HepG2 (cell line): ENCODE measurements at regions not wholly inside any gene's neighbourhood (a gene's known extent, or its start where the extent isn't known, plus 50 kb on each side); places are given as distances from the start of the nearest gene placed in this dataset.

Experiments used
- ATAC-seq: fragments of 200-7000 bp; cut with Tn5 transposase; 3 replicates; pipeline ENCODE4 v1.9.1; 2020; ENCODE audit warnings: mild to moderate bottlenecking, moderate library complexity
- BruUV-seq: library from RNA; stranded (reverse); fragments of 400-500 nt; replicated peaks from 2 replicates; lab custom pipeline; 2021; lab: Mats Ljungman, UMichigan
- CTCF ChIA-PET: fragments of 300-600 bp; formaldehyde crosslinking; extraction: SDS; loops from one replicate; lab custom pipeline; 2021; ENCODE audit warnings: low total read pairs, inconsistent platforms, low intra/inter-chr PET ratio; lab: Yijun Ruan, JAX
- POLR2A ChIA-PET: fragments of 350-600 bp; sonication (Branson Sonifier 250); formaldehyde crosslinking; loops from one replicate; lab custom pipeline; 2020; ENCODE audit warnings: antibody characterized with exemption, inconsistent platforms; lab: Yijun Ruan, JAX
- DNase-seq: peaks from one replicate; pipeline ENCODE4 v3.0.0-alpha.2; 2015; ENCODE audit warnings: low spot score
- FAIRE-seq: peaks from 3 replicates; lab custom pipeline; 2011; peaks lifted over from hg19 to GRCh38; lab: Jason Lieb, UNC
- H2AFZ ChIP-seq: one replicate; pipeline ENCODE4 v1.6.1; 2011; ENCODE audit warnings: low read length, inconsistent platforms
- H3K27ac ChIP-seq: fragments of 300-600 bp; 3 replicates; pipeline ENCODE4 v1.8.0; 2011; ENCODE audit warnings: mixed run types, mild to moderate bottlenecking, mixed read lengths, low read length, inconsistent platforms; ENCODE audit not compliant: insufficient read depth; ENCODE audit errors: extremely low read length
- H3K27me3 ChIP-seq, 2 experiments: fragments of 200-600 bp in 1 of 2; 2 replicates in 1 of 2; 3 replicates in 1 of 2; pipeline versions ENCODE4 v1.6.0 to v1.8.0; 2011; ENCODE audit warnings: low read length in 2 of 2, mild to moderate bottlenecking in 2 of 2, moderate library complexity in 2 of 2, inconsistent platforms in 1 of 2; ENCODE audit not compliant: insufficient read depth in 2 of 2, control insufficient read depth in 1 of 2
- H3K36me3 ChIP-seq, 2 experiments: fragments of 200-600 bp in 1 of 2; replicated peaks in 1 of 2; 2 replicates in 1 of 2; 3 replicates in 1 of 2; pipeline versions ENCODE4 v1.5.1 to v1.8.0; 2011; ENCODE audit warnings: low read length in 2 of 2, inconsistent platforms in 1 of 2; ENCODE audit not compliant: insufficient read depth in 2 of 2, control insufficient read depth in 1 of 2
- H3K4me1 ChIP-seq: 2 replicates; pipeline ENCODE4 v1.5.1; 2012; ENCODE audit warnings: low read length, inconsistent platforms; ENCODE audit not compliant: insufficient read depth
- H3K4me2 ChIP-seq: 2 replicates; pipeline ENCODE4 v1.6.0; 2011; ENCODE audit warnings: low read depth, low read length, inconsistent platforms
- H3K4me3 ChIP-seq, 3 experiments: fragments of 200-600 bp in 1 of 3; sonication (generic), shearing (Covaris generic) in 1 of 3; replicated peaks in 1 of 3; 2 replicates each; pipeline ENCODE4 v1.5.1; 2011 to 2016; ENCODE audit warnings: low read length in 3 of 3, inconsistent platforms in 2 of 3, low read depth in 2 of 3, mild to moderate bottlenecking in 2 of 3, control low read depth in 1 of 3, mixed read lengths in 1 of 3; ENCODE audit not compliant: insufficient read depth in 1 of 3
- H3K79me2 ChIP-seq: one replicate; pipeline ENCODE4 v1.6.1; 2011; ENCODE audit warnings: low read length, inconsistent platforms; ENCODE audit not compliant: insufficient read depth
- H3K9ac ChIP-seq: 2 replicates; pipeline ENCODE4 v1.6.0; 2011; ENCODE audit warnings: mild to moderate bottlenecking, low read depth, low read length, inconsistent platforms; ENCODE audit not compliant: insufficient read depth
- H3K9me3 ChIP-seq: 2 replicates; pipeline ENCODE4 v1.5.1; 2012; ENCODE audit warnings: mild to moderate bottlenecking, low read length
- H4K20me1 ChIP-seq: 2 replicates; pipeline ENCODE4 v1.6.0; 2011; ENCODE audit warnings: inconsistent platforms, mild to moderate bottlenecking, low read length, moderate library complexity; ENCODE audit not compliant: insufficient read depth
- ATRX ChIP-seq: sonication (generic); formaldehyde crosslinking; IDR thresholded peaks from 2 replicates; pipeline ENCODE4 v1.4.0; 2020; ENCODE audit warnings: missing genetic modification reagents, borderline replicate concordance
- CEBPG ChIP-seq: IDR thresholded peaks from 2 replicates; pipeline ENCODE4 v1.6.1; 2016
- HDAC2 ChIP-seq: sonication (generic); formaldehyde crosslinking; IDR thresholded peaks from 2 replicates; pipeline ENCODE4 v1.4.0; 2020; ENCODE audit warnings: missing genetic modification reagents
- HNF4A ChIP-seq: sonication (generic); formaldehyde crosslinking; IDR thresholded peaks from 2 replicates; pipeline ENCODE4 v1.4.0; 2020; ENCODE audit warnings: missing genetic modification reagents
- KDM1A ChIP-seq: IDR thresholded peaks from 2 replicates; pipeline ENCODE4 v1.6.1; 2016; ENCODE audit warnings: missing compliant biosample characterization
- MTF1 ChIP-seq: sonication (generic); formaldehyde crosslinking; IDR thresholded peaks from 2 replicates; pipeline ENCODE4 v1.5.0; 2020; ENCODE audit warnings: missing genetic modification reagents
- SIX4 ChIP-seq: sonication (generic); formaldehyde crosslinking; IDR thresholded peaks from 2 replicates; pipeline ENCODE4 v1.4.0; 2020; ENCODE audit warnings: missing genetic modification reagents
- TBX3 ChIP-seq: fragments of 450-650 bp; IDR thresholded peaks from 2 replicates; pipeline ENCODE4 v1.6.1; 2017; ENCODE audit warnings: antibody characterized with exemption, mild to moderate bottlenecking, inconsistent platforms, borderline replicate concordance
- ZNF446 ChIP-seq: sonication (generic); formaldehyde crosslinking; IDR thresholded peaks from 2 replicates; pipeline ENCODE4 v1.5.0; 2020; ENCODE audit warnings: mild to moderate bottlenecking, missing genetic modification reagents
- ZNF550 ChIP-seq: sonication (generic); formaldehyde crosslinking; IDR thresholded peaks from 2 replicates; pipeline ENCODE4 v1.4.0; 2020; ENCODE audit warnings: mild to moderate bottlenecking, missing genetic modification reagents, borderline replicate concordance
- WGBS: methylation state at CpG from one replicate; pipeline ENCODE4 v1.1.6; 2017; ENCODE audit warnings: low lambda C conversion rate; 5-methylcytosine and 5-hydroxymethylcytosine counted together
- in situ Hi-C: cut with HindIII; loops from 2 replicates; pipeline ENCODE4 v1.10.0; 2017; ENCODE audit warnings: low pct_unique_long_range_greater_than_20kb; ENCODE audit not compliant: extremely low pct_ligation_motif_present
- intact Hi-C: fragments of 100-400 bp; cut with micrococcal nuclease; formaldehyde crosslinking; loops from one replicate; pipeline ENCODE4 v1.10.0; 2022; ENCODE audit not compliant: unreplicated experiment
- TF ChIP-seq, protein P1 (sequence below): sonication (generic); formaldehyde crosslinking; IDR thresholded peaks from 2 replicates; pipeline ENCODE4 v1.4.0; 2020; ENCODE audit warnings: mild to moderate bottlenecking, missing genetic modification reagents, borderline replicate concordance
- TF ChIP-seq, protein P2 (sequence below): sonication (generic); formaldehyde crosslinking; IDR thresholded peaks from 2 replicates; pipeline ENCODE4 v1.5.1; 2020; ENCODE audit warnings: missing genetic modification reagents, mild to moderate bottlenecking, borderline replicate concordance
- TF ChIP-seq, protein P3 (sequence below): sonication (generic); formaldehyde crosslinking; IDR thresholded peaks from 2 replicates; pipeline ENCODE4 v1.4.0; 2020; ENCODE audit warnings: mild to moderate bottlenecking, low read depth, missing genetic modification reagents
- TF ChIP-seq, protein P4 (sequence below): IDR thresholded peaks from 2 replicates; pipeline ENCODE4 v1.4.0; 2020; ENCODE audit warnings: mild to moderate bottlenecking, missing genetic modification reagents

DNA sequence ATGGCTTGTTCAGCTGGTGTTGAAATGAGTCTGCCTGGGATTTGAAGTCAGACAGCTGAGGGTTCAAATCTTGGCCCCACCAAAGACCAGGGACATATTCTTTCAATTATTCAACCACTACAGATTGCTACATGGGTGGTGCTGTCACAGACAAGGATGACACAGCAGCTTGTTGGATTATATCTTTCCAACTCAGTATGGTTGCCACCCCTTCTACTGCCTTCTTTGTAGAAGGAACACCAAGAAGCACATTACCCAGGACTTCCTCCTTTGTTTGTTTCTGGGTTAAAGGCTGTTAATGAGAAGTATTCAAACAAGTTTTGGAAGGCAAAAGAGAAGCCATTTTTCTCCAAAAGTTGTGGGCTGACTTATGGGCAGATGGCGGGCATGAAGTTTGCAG is 78.6 kb downstream of the COPRS start (continued):
- TF ChIP-seq, protein P1, sequence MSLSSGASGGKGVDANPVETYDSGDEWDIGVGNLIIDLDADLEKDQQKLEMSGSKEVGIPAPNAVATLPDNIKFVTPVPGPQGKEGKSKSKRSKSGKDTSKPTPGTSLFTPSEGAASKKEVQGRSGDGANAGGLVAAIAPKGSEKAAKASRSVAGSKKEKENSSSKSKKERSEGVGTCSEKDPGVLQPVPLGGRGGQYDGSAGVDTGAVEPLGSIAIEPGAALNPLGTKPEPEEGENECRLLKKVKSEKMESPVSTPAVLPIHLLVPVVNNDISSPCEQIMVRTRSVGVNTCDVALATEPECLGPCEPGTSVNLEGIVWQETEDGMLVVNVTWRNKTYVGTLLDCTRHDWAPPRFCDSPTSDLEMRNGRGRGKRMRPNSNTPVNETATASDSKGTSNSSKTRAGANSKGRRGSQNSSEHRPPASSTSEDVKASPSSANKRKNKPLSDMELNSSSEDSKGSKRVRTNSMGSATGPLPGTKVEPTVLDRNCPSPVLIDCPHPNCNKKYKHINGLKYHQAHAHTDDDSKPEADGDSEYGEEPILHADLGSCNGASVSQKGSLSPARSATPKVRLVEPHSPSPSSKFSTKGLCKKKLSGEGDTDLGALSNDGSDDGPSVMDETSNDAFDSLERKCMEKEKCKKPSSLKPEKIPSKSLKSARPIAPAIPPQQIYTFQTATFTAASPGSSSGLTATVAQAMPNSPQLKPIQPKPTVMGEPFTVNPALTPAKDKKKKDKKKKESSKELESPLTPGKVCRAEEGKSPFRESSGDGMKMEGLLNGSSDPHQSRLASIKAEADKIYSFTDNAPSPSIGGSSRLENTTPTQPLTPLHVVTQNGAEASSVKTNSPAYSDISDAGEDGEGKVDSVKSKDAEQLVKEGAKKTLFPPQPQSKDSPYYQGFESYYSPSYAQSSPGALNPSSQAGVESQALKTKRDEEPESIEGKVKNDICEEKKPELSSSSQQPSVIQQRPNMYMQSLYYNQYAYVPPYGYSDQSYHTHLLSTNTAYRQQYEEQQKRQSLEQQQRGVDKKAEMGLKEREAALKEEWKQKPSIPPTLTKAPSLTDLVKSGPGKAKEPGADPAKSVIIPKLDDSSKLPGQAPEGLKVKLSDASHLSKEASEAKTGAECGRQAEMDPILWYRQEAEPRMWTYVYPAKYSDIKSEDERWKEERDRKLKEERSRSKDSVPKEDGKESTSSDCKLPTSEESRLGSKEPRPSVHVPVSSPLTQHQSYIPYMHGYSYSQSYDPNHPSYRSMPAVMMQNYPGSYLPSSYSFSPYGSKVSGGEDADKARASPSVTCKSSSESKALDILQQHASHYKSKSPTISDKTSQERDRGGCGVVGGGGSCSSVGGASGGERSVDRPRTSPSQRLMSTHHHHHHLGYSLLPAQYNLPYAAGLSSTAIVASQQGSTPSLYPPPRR, result no peak
- TF ChIP-seq TBX3 (no peak), HDAC2 (CRISPR knock-in tag) (no peak), HNF4A (CRISPR knock-in tag) (no peak), ATRX (CRISPR knock-in tag) (no peak), SIX4 (CRISPR knock-in tag) (no peak)
- TF ChIP-seq, protein P2, sequence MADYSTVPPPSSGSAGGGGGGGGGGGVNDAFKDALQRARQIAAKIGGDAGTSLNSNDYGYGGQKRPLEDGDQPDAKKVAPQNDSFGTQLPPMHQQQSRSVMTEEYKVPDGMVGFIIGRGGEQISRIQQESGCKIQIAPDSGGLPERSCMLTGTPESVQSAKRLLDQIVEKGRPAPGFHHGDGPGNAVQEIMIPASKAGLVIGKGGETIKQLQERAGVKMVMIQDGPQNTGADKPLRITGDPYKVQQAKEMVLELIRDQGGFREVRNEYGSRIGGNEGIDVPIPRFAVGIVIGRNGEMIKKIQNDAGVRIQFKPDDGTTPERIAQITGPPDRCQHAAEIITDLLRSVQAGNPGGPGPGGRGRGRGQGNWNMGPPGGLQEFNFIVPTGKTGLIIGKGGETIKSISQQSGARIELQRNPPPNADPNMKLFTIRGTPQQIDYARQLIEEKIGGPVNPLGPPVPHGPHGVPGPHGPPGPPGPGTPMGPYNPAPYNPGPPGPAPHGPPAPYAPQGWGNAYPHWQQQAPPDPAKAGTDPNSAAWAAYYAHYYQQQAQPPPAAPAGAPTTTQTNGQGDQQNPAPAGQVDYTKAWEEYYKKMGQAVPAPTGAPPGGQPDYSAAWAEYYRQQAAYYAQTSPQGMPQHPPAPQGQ (CRISPR knock-in tag), result no peak

DNA sequence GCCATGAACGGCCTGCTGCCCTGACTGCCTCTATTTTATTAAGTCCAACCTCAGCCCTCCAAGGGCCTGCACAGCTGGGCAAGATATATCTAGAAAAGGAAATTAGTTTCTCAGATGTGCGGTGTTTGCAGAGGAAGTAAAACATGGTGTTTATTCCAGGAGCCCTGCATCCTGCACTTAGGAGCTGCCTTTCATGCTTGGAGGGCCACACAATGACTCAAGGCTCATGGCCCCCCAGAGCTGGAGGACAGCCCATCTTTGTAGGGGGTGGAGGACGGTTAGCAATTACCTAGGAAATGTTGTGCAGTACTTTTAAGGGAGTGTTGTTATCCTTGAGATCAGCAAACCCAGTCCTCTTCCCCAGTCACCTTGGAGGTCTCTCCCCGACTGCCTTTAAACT is 80.5 kb downstream of the COPRS start:
- POLR2A ChIA-PET, result no interaction called here
- no peak for TF ChIP-seq CEBPG (CRISPR knock-in tag)
- TF ChIP-seq, protein P3, sequence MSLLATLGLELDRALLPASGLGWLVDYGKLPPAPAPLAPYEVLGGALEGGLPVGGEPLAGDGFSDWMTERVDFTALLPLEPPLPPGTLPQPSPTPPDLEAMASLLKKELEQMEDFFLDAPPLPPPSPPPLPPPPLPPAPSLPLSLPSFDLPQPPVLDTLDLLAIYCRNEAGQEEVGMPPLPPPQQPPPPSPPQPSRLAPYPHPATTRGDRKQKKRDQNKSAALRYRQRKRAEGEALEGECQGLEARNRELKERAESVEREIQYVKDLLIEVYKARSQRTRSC (CRISPR knock-in tag), result no peak
- TF ChIP-seq MTF1, result no peak
- TF ChIP-seq ZNF550 (CRISPR knock-in tag), result no peak
- TF ChIP-seq KDM1A (CRISPR knock-in tag), result no peak
- TF ChIP-seq, protein P4, sequence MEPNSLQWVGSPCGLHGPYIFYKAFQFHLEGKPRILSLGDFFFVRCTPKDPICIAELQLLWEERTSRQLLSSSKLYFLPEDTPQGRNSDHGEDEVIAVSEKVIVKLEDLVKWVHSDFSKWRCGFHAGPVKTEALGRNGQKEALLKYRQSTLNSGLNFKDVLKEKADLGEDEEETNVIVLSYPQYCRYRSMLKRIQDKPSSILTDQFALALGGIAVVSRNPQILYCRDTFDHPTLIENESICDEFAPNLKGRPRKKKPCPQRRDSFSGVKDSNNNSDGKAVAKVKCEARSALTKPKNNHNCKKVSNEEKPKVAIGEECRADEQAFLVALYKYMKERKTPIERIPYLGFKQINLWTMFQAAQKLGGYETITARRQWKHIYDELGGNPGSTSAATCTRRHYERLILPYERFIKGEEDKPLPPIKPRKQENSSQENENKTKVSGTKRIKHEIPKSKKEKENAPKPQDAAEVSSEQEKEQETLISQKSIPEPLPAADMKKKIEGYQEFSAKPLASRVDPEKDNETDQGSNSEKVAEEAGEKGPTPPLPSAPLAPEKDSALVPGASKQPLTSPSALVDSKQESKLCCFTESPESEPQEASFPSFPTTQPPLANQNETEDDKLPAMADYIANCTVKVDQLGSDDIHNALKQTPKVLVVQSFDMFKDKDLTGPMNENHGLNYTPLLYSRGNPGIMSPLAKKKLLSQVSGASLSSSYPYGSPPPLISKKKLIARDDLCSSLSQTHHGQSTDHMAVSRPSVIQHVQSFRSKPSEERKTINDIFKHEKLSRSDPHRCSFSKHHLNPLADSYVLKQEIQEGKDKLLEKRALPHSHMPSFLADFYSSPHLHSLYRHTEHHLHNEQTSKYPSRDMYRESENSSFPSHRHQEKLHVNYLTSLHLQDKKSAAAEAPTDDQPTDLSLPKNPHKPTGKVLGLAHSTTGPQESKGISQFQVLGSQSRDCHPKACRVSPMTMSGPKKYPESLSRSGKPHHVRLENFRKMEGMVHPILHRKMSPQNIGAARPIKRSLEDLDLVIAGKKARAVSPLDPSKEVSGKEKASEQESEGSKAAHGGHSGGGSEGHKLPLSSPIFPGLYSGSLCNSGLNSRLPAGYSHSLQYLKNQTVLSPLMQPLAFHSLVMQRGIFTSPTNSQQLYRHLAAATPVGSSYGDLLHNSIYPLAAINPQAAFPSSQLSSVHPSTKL (CRISPR knock-in tag), result no peak
- TF ChIP-seq ZNF446 (CRISPR knock-in tag), result no peak

More for the DNA sequence above, 80.5 kb downstream of the COPRS start:
- no peaks in the 10 kb centered on the region for H3K79me2 ChIP-seq
- intact Hi-C loops, result no loop called here
- H3K36me3 ChIP-seq, result no peaks in the 10 kb centered on the region
- no peak for FAIRE-seq
- CTCF ChIA-PET, result no interaction called here
- H4K20me1 ChIP-seq, result no peaks in the 10 kb centered on the region
- in situ Hi-C loops, result no loop called here
- no peak overlapping the region for H3K4me3 ChIP-seq
- H3K9me3 ChIP-seq, result no peaks in the 10 kb centered on the region
- H3K27ac ChIP-seq, result no peak overlapping the region
- WGBS, result 25% methylated on average over 4 of the region's 4 CpGs
- no peak overlapping the region for H2AFZ ChIP-seq
- BruUV-seq, result no TSS peak
- H3K27me3 ChIP-seq, result peaks cover 1 to 16% of the 10 kb centered on the region in 2 experiments; a peak in 3 of 5 replicates
- H3K4me2 ChIP-seq, result no peak overlapping the region
- ATAC-seq, result no peak
- DNase-seq, result no peak
- H3K4me1 ChIP-seq, result peaks cover 12% of the 10 kb centered on the region
- H3K9ac ChIP-seq, result no peak overlapping the region
